Esophagus squamous epithelium (tissue), 4 donors: ENCODE measurements at regions not wholly inside any gene's neighbourhood (a gene's known extent, or its start where the extent isn't known, plus 50 kb on each side); places are given as distances from the start of the nearest gene placed in this dataset.

Experiments used
- CTCF ChIP-seq, 6 experiments: fragments of 450-650 bp in 4 of 6; fragments of 200-600 bp in 2 of 6; sonication (generic) in 2 of 6; IDR thresholded peaks; one replicate each; pipeline ENCODE4 v1.5.1; 2016 to 2019; ENCODE audit warnings: antibody characterized with exemption in 6 of 6, mild to moderate bottlenecking in 4 of 6, moderate library complexity in 4 of 6
- POLR2A ChIP-seq, 4 donors: fragments of 450-650 bp; IDR thresholded peaks; one replicate each; pipeline ENCODE4 v1.6.1; 2017; ENCODE audit warnings: antibody characterized with exemption in 4 of 4, mild to moderate bottlenecking in 4 of 4, moderate library complexity in 3 of 4

- TF ChIP-seq CTCF (IDR thresholded peaks at IDR 0.05) (no peak), POLR2A (IDR thresholded peaks at IDR 0.05) (no peak)
These were observed 285.5 kb downstream of the TCF7L2 start for GRCh38 chr10:113235508-113235907.
